ENCODE measurements at regions not wholly inside any gene's neighbourhood (a gene's known extent, or its start where the extent isn't known, plus 50 kb on each side); places are given as distances from the start of the nearest gene placed in this dataset.

- DNase-seq, result no peak
Observed at GRCh38 chr16:86921289-86921688, 342.9 kb downstream of the FOXL1 start.

GRCh38 chr16:86922311-86922710 is 344.0 kb downstream of the FOXL1 start:
- no peak for DNase-seq

GRCh38 chr16:86923656-86924055 is 345.3 kb downstream of the FOXL1 start:
- DNase-seq, result no peak

- no peak for DNase-seq
Observed at GRCh38 chr16:86924537-86924936, 346.2 kb downstream of the FOXL1 start.

- no peak for DNase-seq
Observed at GRCh38 chr16:86925067-86925791, 346.9 kb downstream of the FOXL1 start.

- no peak for DNase-seq
Observed at GRCh38 chr16:86926181-86927094, 348.1 kb downstream of the FOXL1 start.

GRCh38 chr16:86927699-86928098 is 349.4 kb downstream of the FOXL1 start:
- DNase-seq, result no peak

GRCh38 chr16:86928523-86929011 is 350.2 kb downstream of the FOXL1 start:
- no peak for DNase-seq

GRCh38 chr16:86929057-86929871 is 350.9 kb downstream of the FOXL1 start:
- no peak for DNase-seq

- no peak for DNase-seq
Observed at GRCh38 chr16:86930001-86930400, 351.7 kb downstream of the FOXL1 start.

GRCh38 chr16:86930663-86931373 is 352.5 kb downstream of the FOXL1 start:
- DNase-seq, result no peak

- DNase-seq, result no peak
Observed at GRCh38 chr16:86931410-86931941, 353.1 kb downstream of the FOXL1 start.

- DNase-seq, result no peak
Observed at GRCh38 chr16:86932130-86932982, 354.0 kb downstream of the FOXL1 start.

- DNase-seq, result no peak
Observed at GRCh38 chr16:86934581-86935375, 356.4 kb downstream of the FOXL1 start.

GRCh38 chr16:86939609-86940008 is 361.3 kb downstream of the FOXL1 start:
- no peak for DNase-seq

- DNase-seq, result no peak
Observed at GRCh38 chr16:86941731-86942130, 363.4 kb downstream of the FOXL1 start.

- no peak for DNase-seq
Observed at GRCh38 chr16:86942151-86943051, 364.1 kb downstream of the FOXL1 start.

GRCh38 chr16:86945166-86945900 is 367.0 kb downstream of the FOXL1 start:
- no peak for DNase-seq
